CD4-positive, alpha-beta T cell (primary cell): ENCODE measurements at regions not wholly inside any gene's neighbourhood (a gene's known extent, or its start where the extent isn't known, plus 50 kb on each side); places are given as distances from the start of the nearest gene placed in this dataset.

Experiments
- ATAC-seq: fragments of 200-7000 bp; cut with Tn5 transposase; one replicate; pipeline ENCODE4 v1.10.0; 2022; ENCODE audit warnings: mild to moderate bottlenecking; ENCODE audit not compliant: poor library complexity
- CTCF ChIA-PET: fragments of 350-600 bp; sonication (Branson Sonifier 250); formaldehyde crosslinking; loops from one replicate; lab custom pipeline; 2021; ENCODE audit warnings: antibody characterized with exemption, inconsistent platforms; lab: Charles Lee
- POLR2A ChIA-PET: fragments of 350-600 bp; sonication (Branson Sonifier 250); formaldehyde crosslinking; loops from one replicate; lab custom pipeline; 2021; ENCODE audit warnings: antibody characterized with exemption, inconsistent platforms; lab: Charles Lee
- DNase-seq, 14 experiments: peaks; one replicate each; pipeline ENCODE4 v3.0.0-alpha.2; 2013 to 2020; ENCODE audit warnings: mixed read lengths in 2 of 14
- H3K27ac ChIP-seq, 2 donors: one replicate each; pipeline versions ENCODE4 v1.5.1 to v1.7.0; 2013; ENCODE audit warnings: low read length in 2 of 2, low read depth in 1 of 2, mild to moderate bottlenecking in 1 of 2
- H3K27me3 ChIP-seq, 2 experiments: 1 replicate in 1 of 2; 2 replicates in 1 of 2; pipeline versions ENCODE4 v1.6.1 to v1.7.0; 2013; ENCODE audit warnings: low read length in 2 of 2, control low read depth in 1 of 2, mild to moderate bottlenecking in 1 of 2, moderate library complexity in 1 of 2; ENCODE audit not compliant: insufficient read depth in 2 of 2, control insufficient read depth in 1 of 2
- H3K36me3 ChIP-seq: one replicate; pipeline ENCODE4 v1.6.1; 2013; ENCODE audit warnings: low read length, control low read depth; ENCODE audit not compliant: insufficient read depth
- H3K4me1 ChIP-seq: one replicate; pipeline ENCODE4 v1.6.1; 2013; ENCODE audit warnings: low read length, control low read depth; ENCODE audit not compliant: insufficient read depth
- H3K4me3 ChIP-seq: one replicate; pipeline ENCODE4 v1.5.1; 2013; ENCODE audit warnings: mild to moderate bottlenecking, low read length, moderate library complexity
- H3K9me3 ChIP-seq, 2 experiments: 1 replicate in 1 of 2; 2 replicates in 1 of 2; pipeline versions ENCODE4 v1.6.1 to v1.7.0; 2013; ENCODE audit warnings: low read length in 2 of 2, mild to moderate bottlenecking in 2 of 2, control low read depth in 1 of 2, moderate library complexity in 1 of 2; ENCODE audit not compliant: control insufficient read depth in 1 of 2, insufficient read depth in 1 of 2
- H3K27ac Mint-ChIP-seq: one replicate; pipeline ENCODE4 v1.8.0; 2020; ENCODE audit warnings: mixed read lengths
- H3K27me3 Mint-ChIP-seq: one replicate; pipeline ENCODE4 v1.8.0; 2021; ENCODE audit warnings: mixed read lengths
- H3K36me3 Mint-ChIP-seq: one replicate; pipeline ENCODE4 v1.8.0; 2021; ENCODE audit warnings: low read depth, mixed read lengths
- H3K4me1 Mint-ChIP-seq: one replicate; pipeline ENCODE4 v1.8.0; 2021; ENCODE audit warnings: low read depth, mixed read lengths
- H3K4me3 Mint-ChIP-seq: one replicate; pipeline ENCODE4 v1.8.0; 2020; ENCODE audit warnings: mild to moderate bottlenecking, mixed read lengths
- H3K9me3 Mint-ChIP-seq: one replicate; pipeline ENCODE4 v1.8.0; 2020; ENCODE audit warnings: mixed read lengths
- CTCF ChIP-seq: fragments of 200-600 bp; IDR thresholded peaks from one replicate; pipeline ENCODE4 v1.8.0; 2022; ENCODE audit warnings: antibody characterized with exemption, mild to moderate bottlenecking
- intact Hi-C, 2 experiments: fragments of 100-400 bp; cut with DNase I in 1 of 2; cut with micrococcal nuclease in 1 of 2; formaldehyde crosslinking; loops; one replicate each; pipeline versions ENCODE4 v1.15.1 to v1.9.0; 2023 to 2025; cut with DNase I, micrococcal nuclease

- Mint-ChIP-seq H3K4me1 (peaks cover 21% of the 10 kb centered on the region), H3K4me3 (no peak overlapping the region), H3K9me3 (no peaks in the 10 kb centered on the region), H3K36me3 (no peaks in the 10 kb centered on the region), H3K27ac (no peak overlapping the region), H3K27me3 (no peaks in the 10 kb centered on the region)
- Histone ChIP-seq H3K4me3 (no peak overlapping the region), H3K36me3 (no peaks in the 10 kb centered on the region), H3K27ac (no peak overlapping the region), H3K27me3 (no peaks in the 10 kb centered on the region), H3K9me3 (no peaks in the 10 kb centered on the region), H3K4me1 (peaks cover 19% of the 10 kb centered on the region)
- DNase-seq (no peak), ATAC-seq (no peak)
- intact Hi-C loops, result no loop called here
- ChIA-PET POLR2A (no interaction called here), CTCF (no interaction called here)
- TF ChIP-seq CTCF, result no peak
Measured at GRCh38 chr3:124617177-124617576, 113.1 kb upstream of the UMPS start.

- no peak for TF ChIP-seq CTCF
- Histone ChIP-seq H3K27me3 (no peaks in the 10 kb centered on the region), H3K9me3 (no peaks in the 10 kb centered on the region), H3K4me3 (peak overlapping the region; percentile 6), H3K27ac (no peak overlapping the region), H3K36me3 (no peaks in the 10 kb centered on the region), H3K4me1 (peaks cover 19% of the 10 kb centered on the region)
- Mint-ChIP-seq H3K36me3 (no peaks in the 10 kb centered on the region), H3K4me3 (peak overlapping the region; percentile 66), H3K27ac (peak overlapping the region; percentile 67), H3K4me1 (peaks cover 21% of the 10 kb centered on the region), H3K27me3 (no peaks in the 10 kb centered on the region), H3K9me3 (no peaks in the 10 kb centered on the region)
- DNase-seq (peak in 2 of 14 experiments; percentile 2 to 58), ATAC-seq (no peak)
- CTCF ChIA-PET, result no interaction called here
- POLR2A ChIA-PET, result no interaction called here
- intact Hi-C loops, result no loop called here
Measured at GRCh38 chr3:124619887-124620599, 110.2 kb upstream of the UMPS start.

DNA sequence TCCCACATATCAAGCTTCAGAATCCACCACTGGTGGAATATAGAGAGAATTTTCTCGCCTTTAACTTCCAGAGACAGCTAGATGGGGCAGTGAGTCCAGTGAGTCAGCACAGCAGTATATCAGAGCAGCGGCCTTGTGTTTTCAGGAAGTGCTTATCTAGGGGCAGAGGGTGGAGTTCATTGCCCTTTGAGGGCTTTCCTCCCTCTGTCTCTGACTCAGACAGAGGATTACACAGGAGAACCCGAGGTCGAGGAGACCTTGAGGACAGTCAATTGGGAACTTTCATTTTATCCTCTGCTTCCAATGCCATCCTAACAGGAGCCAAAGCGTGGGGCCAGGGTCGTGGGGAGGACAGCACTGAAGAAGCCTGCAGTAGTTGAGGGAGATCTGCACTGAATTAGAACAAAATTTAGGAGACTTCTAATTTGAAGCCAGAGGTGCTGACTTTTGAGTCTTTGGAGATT lies 109.6 kb upstream of the UMPS start:
- CTCF ChIA-PET, result no interaction called here
- Histone ChIP-seq H3K27ac (no peak overlapping the region), H3K36me3 (no peaks in the 10 kb centered on the region), H3K27me3 (no peaks in the 10 kb centered on the region), H3K9me3 (no peaks in the 10 kb centered on the region), H3K4me1 (peaks cover 19% of the 10 kb centered on the region), H3K4me3 (peak overlapping the region; percentile 6)
- no peak for TF ChIP-seq CTCF
- H3K4me3 Mint-ChIP-seq, result peak overlapping the region; percentile 47
- POLR2A ChIA-PET, result no interaction called here
- H3K27me3 Mint-ChIP-seq, result no peaks in the 10 kb centered on the region
- H3K9me3 Mint-ChIP-seq, result no peaks in the 10 kb centered on the region
- H3K4me1 Mint-ChIP-seq, result peaks cover 21% of the 10 kb centered on the region
- peak overlapping the region; percentile 67 for H3K27ac Mint-ChIP-seq
- DNase-seq (peak in 10 of 14 experiments; percentile 4 to 70 (median 24)), ATAC-seq (peak; percentile 57)
- intact Hi-C loops, result no loop called here
- no peaks in the 10 kb centered on the region for H3K36me3 Mint-ChIP-seq
